ENCODE measurements at regions not wholly inside any gene's neighbourhood (a gene's known extent, or its start where the extent isn't known, plus 50 kb on each side); places are given as distances from the start of the nearest gene placed in this dataset.
A peak's percentile ranks its signal among the peaks of the same experiment; 100 is the strongest.

- 0 out of 2 replicates have a peak, but pooled peaks have one; percentile 66 for TF ChIP-seq THRB (CRISPR knock-in tag; conservative IDR thresholded peaks at IDR 0.05)
- TF ChIP-seq E2F6 (IDR thresholded peaks at IDR 0.05; ENCODE audit: borderline replicate concordance in 1 of 2, extremely low read depth in 1 of 2, insufficient read depth in 1 of 2, insufficient read length in 1 of 2, low read depth in 1 of 2, low read length in 1 of 2, poor library complexity in 1 of 2, severe bottlenecking in 1 of 2) = peak; percentile 76 to 90
- no peak for TF ChIP-seq FUS (optimal IDR thresholded peaks at IDR 0.05; ENCODE audit: low read depth, low read length)
- TF ChIP-seq NONO (IDR thresholded peaks at IDR 0.05; ENCODE audit: low read depth in 2 of 2, low read length in 1 of 2) = no peak
- TF ChIP-seq ZNF76 (CRISPR knock-in tag; IDR thresholded peaks at IDR 0.05; ENCODE audit: borderline replicate concordance) = no peak
- TF ChIP-seq RBFOX2 (IDR thresholded peaks at IDR 0.05; ENCODE audit: low read depth, low read length) = peak; percentile 91
- no peak for TF ChIP-seq MCM5 (IDR thresholded peaks at IDR 0.05; ENCODE audit: low read depth)
- TF ChIP-seq ARHGAP35 (IDR thresholded peaks at IDR 0.05; ENCODE audit: partially characterized antibody) = no peak
- no peak for TF ChIP-seq KDM1A (IDR thresholded peaks at IDR 0.05)
- no peak; the same call in 1 of the 2 replicates for TF ChIP-seq GABPB1 (CRISPR knock-in tag; IDR thresholded peaks at IDR 0.05)
- no peak for TF ChIP-seq ZNF253 (CRISPR knock-in tag; conservative IDR thresholded peaks at IDR 0.05)
- TF ChIP-seq ZNF785 (CRISPR knock-in tag; IDR thresholded peaks at IDR 0.05) = no peak
- no peak for TF ChIP-seq TAF9B (IDR thresholded peaks at IDR 0.05; ENCODE audit: partially characterized antibody)
- peak; percentile 51; the same call in 1 of the 2 replicates for TF ChIP-seq LCOR (CRISPR knock-in tag; IDR thresholded peaks at IDR 0.05)
- peak; percentile 87 for TF ChIP-seq CCNT2 (IDR thresholded peaks at IDR 0.05; ENCODE audit: borderline replicate concordance, extremely low read depth, insufficient read length, low read depth, low read length)
- no peak for TF ChIP-seq NKRF (IDR thresholded peaks at IDR 0.05; ENCODE audit: borderline replicate concordance)
- peak; percentile 60 for TF ChIP-seq BCOR (IDR thresholded peaks at IDR 0.05)
- TF ChIP-seq RUNX1 (IDR thresholded peaks at IDR 0.05; ENCODE audit: low read depth) = 0 out of 2 replicates have a peak, but pooled peaks have one; percentile 17
- peak; percentile 96 for TF ChIP-seq ATF6 (CRISPR knock-in tag; IDR thresholded peaks at IDR 0.05)
These were observed 85.2 kb upstream of the NDUFV2 start (continued) for GRCh38 chr18:9017167-9017904.

Measured in K562 (cell line).